Activated CD8-positive, alpha-beta T cell treated with anti-CD3 and anti-CD28 coated beads for 36 hours (primary cell): ENCODE measurements at regions not wholly inside any gene's neighbourhood (a gene's known extent, or its start where the extent isn't known, plus 50 kb on each side); places are given as distances from the start of the nearest gene placed in this dataset.
"Not testable (repeated sequence)": the region's sequence is repeated elsewhere in the genome, so short reads cannot be mapped to it uniquely, and the experiment has no call there.

Source experiments
- ATAC-seq: fragments of 200-7000 bp; cut with Tn5 transposase; one replicate; pipeline ENCODE4 v1.10.0; 2021; ENCODE audit warnings: mild to moderate bottlenecking, moderate library complexity
- CTCF ChIA-PET: fragments of 350-600 bp; sonication (Branson Sonifier 250); formaldehyde crosslinking; loops from one replicate; lab custom pipeline; 2021; ENCODE audit warnings: antibody characterized with exemption; lab: Charles Lee
- POLR2A ChIA-PET: fragments of 350-600 bp; sonication (Branson Sonifier 250); formaldehyde crosslinking; loops from one replicate; lab custom pipeline; 2021; ENCODE audit warnings: antibody characterized with exemption; lab: Charles Lee
- DNase-seq: peaks from one replicate; pipeline ENCODE4 v3.0.0-alpha.2; 2020
- H3K27ac Mint-ChIP-seq: one replicate; pipeline ENCODE4 v1.8.0; 2021; ENCODE audit warnings: mild to moderate bottlenecking, mixed read lengths
- H3K27me3 Mint-ChIP-seq: one replicate; pipeline ENCODE4 v1.8.0; 2021; ENCODE audit warnings: mixed read lengths
- H3K36me3 Mint-ChIP-seq: one replicate; pipeline ENCODE4 v1.8.0; 2021; ENCODE audit warnings: low read depth, mixed read lengths
- H3K4me1 Mint-ChIP-seq: one replicate; pipeline ENCODE4 v1.8.0; 2021; ENCODE audit warnings: low read depth, mixed read lengths
- H3K4me3 Mint-ChIP-seq: one replicate; pipeline ENCODE4 v1.8.0; 2021; ENCODE audit warnings: mild to moderate bottlenecking, moderate library complexity, mixed read lengths
- H3K9me3 Mint-ChIP-seq: one replicate; pipeline ENCODE4 v1.8.0; 2021; ENCODE audit warnings: mixed read lengths
- CTCF ChIP-seq: fragments of 200-600 bp; IDR thresholded peaks from one replicate; pipeline ENCODE4 v1.8.0; 2022; ENCODE audit warnings: antibody characterized with exemption, mild to moderate bottlenecking
- intact Hi-C: fragments of 100-400 bp; cut with micrococcal nuclease; formaldehyde crosslinking; loops from one replicate; pipeline ENCODE4 v1.10.0; 2022

GRCh38 chr13:74554569-74555275 lies 420.5 kb upstream of the KLF12 start:
- Mint-ChIP-seq H3K27ac (no peak overlapping the region), H3K27me3 (peaks cover 1% of the 10 kb centered on the region), H3K36me3 (no peaks in the 10 kb centered on the region), H3K9me3 (no peaks in the 10 kb centered on the region), H3K4me3 (no peak overlapping the region), H3K4me1 (peaks cover 6% of the 10 kb centered on the region)
- no peak for TF ChIP-seq CTCF
- no peak for DNase-seq
- ChIA-PET POLR2A (no interaction called here), CTCF (interaction anchor here (1.3 kb wide), 1 partner anchor 18 kb away, joined by 5 read pairs; no protein-coding TSS in a partner anchor)
- intact Hi-C loops: no loop called here
- ATAC-seq: no peak

GRCh38 chr13:74550039-74550438 lies 415.8 kb upstream of the KLF12 start:
- ATAC-seq: peak; percentile 75
- DNase-seq: no peak
- no peak overlapping the region for H3K4me3 Mint-ChIP-seq
- no peak overlapping the region for H3K27ac Mint-ChIP-seq
- H3K27me3 Mint-ChIP-seq: no peaks in the 10 kb centered on the region
- no peaks in the 10 kb centered on the region for H3K36me3 Mint-ChIP-seq
- intact Hi-C loops: no loop called here
- ChIA-PET POLR2A (no interaction called here), CTCF (no interaction called here)
- H3K9me3 Mint-ChIP-seq: no peaks in the 10 kb centered on the region
- no peak for TF ChIP-seq CTCF
- peaks cover 6% of the 10 kb centered on the region for H3K4me1 Mint-ChIP-seq

GRCh38 chr13:74536649-74537048 lies 402.4 kb upstream of the KLF12 start:
- H3K36me3 Mint-ChIP-seq, H3K27ac Mint-ChIP-seq, intact Hi-C loops, DNase-seq, CTCF ChIA-PET, POLR2A ChIA-PET, ATAC-seq, H3K27me3 Mint-ChIP-seq, H3K9me3 Mint-ChIP-seq, H3K4me1 Mint-ChIP-seq, H3K4me3 Mint-ChIP-seq: not testable (repeated sequence)

- Mint-ChIP-seq H3K27me3 (peaks cover 1% of the 10 kb centered on the region), H3K4me3 (no peak overlapping the region)
- POLR2A ChIA-PET: no interaction called here
These were observed 399.0 kb upstream of the KLF12 start for GRCh38 chr13:74533226-74533625.

GRCh38 chr13:74530011-74530410 lies 395.8 kb upstream of the KLF12 start:
- intact Hi-C loops: no loop called here
- ChIA-PET CTCF (no interaction called here), POLR2A (no interaction called here)

More at GRCh38 chr13:74533226-74533625, 399.0 kb upstream of the KLF12 start:
- H3K36me3 Mint-ChIP-seq: no peaks in the 10 kb centered on the region
- intact Hi-C loops: no loop called here
- no peak overlapping the region for H3K27ac Mint-ChIP-seq
- CTCF ChIA-PET: interaction anchor here (1.1 to 1.3 kb wide), 2 partner anchors 12 to 778 kb away, joined by 3 read pairs; no protein-coding TSS in a partner anchor
- ATAC-seq (no peak), DNase-seq (no peak)
- TF ChIP-seq CTCF: no peak
- H3K4me1 Mint-ChIP-seq: no peaks in the 10 kb centered on the region
- no peaks in the 10 kb centered on the region for H3K9me3 Mint-ChIP-seq

More at GRCh38 chr13:74530011-74530410, 395.8 kb upstream of the KLF12 start:
- peaks cover 1% of the 10 kb centered on the region for H3K27me3 Mint-ChIP-seq
- no peak for ATAC-seq
- no peak for TF ChIP-seq CTCF
- no peaks in the 10 kb centered on the region for H3K9me3 Mint-ChIP-seq
- H3K4me1 Mint-ChIP-seq: no peaks in the 10 kb centered on the region
- no peak for DNase-seq
- no peak overlapping the region for H3K4me3 Mint-ChIP-seq
- H3K36me3 Mint-ChIP-seq: no peaks in the 10 kb centered on the region
- no peak overlapping the region for H3K27ac Mint-ChIP-seq
